ENCODE measurements at regions not wholly inside any gene's neighbourhood (a gene's known extent, or its start where the extent isn't known, plus 50 kb on each side); places are given as distances from the start of the nearest gene placed in this dataset.

- no peak for DNase-seq
Observed at GRCh38 chr12:126156806-126157574, 1091.8 kb downstream of the AACS start.

DNA sequence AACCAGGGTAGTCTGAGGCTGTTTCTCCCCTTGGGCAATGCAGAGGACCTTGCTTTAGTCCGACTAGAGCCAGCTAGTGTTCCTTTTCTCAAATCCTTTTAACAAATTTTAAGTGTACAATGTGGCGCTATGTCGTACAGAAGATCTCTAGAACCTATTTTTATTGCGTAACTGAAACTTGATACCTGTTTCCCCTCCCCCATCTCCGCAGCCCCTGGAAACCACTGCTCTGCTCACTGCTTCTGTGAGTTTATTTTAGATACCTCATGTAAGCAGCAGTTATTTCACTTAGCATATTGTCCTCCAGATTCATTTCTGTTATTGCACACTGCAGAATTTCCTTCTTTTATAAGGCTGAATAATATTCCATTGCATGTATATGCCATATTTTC lies 1092.3 kb downstream of the AACS start:
- DNase-seq = no peak

GRCh38 chr12:126159139-126159538 lies 1093.9 kb downstream of the AACS start:
- no peak for DNase-seq

DNA sequence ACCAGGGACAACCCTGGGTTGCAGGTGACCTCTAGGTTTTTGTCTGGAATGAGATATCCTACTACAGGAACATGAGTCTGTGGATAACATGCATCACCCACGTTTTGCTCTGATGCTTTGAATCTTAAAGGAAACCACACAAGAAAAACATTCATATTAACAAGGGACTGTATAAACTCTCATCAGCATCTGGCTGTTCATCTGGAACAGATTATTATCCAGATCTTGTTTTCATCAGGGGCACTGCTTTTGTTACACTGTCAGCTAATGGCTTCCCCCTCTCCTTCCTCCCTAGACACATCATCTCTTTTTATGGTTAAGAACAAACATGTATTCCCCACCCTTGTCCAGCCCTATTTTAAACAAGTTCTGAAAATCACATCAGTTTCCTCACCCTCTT lies 1095.7 kb downstream of the AACS start:
- DNase-seq = no peak

- DNase-seq = no peak
Observed at GRCh38 chr12:126163984-126164383, 1098.7 kb downstream of the AACS start.

DNA sequence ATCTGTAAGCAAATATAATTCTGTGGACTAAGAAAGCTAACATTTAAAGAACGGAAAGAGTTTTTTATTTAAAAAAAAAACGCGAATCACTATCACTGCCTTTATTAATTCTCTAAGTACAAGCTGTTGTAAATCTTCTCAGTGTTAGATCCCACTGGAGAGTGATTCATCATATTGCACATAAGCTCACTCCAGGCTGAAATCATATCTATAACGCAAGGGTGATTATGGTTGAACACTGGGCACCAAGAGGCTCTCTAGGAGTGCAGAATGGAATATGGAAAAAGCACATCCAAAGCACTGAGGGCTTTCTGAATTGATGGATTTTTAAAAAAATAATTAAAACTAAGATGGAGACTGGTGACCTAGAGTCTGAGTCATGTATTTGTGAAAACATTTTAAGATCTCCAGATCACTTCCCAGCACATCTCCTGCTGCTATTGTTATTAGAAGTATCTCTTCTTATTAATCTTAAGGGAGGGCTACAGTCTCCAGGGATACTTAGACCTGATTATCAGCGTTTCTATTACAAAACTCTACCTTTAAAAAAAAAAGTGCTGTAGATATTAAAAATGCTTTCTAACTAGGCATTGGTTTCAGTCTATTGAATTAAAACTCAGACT lies 1106.8 kb downstream of the AACS start:
- DNase-seq = no peak

GRCh38 chr12:126182619-126183236 lies 1117.5 kb downstream of the AACS start:
- DNase-seq = no peak

GRCh38 chr12:126185025-126185424 lies 1119.8 kb downstream of the AACS start:
- DNase-seq = no peak

GRCh38 chr12:126189856-126190255 lies 1124.6 kb downstream of the AACS start:
- DNase-seq = no peak

- no peak for DNase-seq
Observed at GRCh38 chr12:126191031-126191891, 1126.0 kb downstream of the AACS start.

GRCh38 chr12:126191949-126192348 lies 1126.7 kb downstream of the AACS start:
- no peak for DNase-seq

DNA sequence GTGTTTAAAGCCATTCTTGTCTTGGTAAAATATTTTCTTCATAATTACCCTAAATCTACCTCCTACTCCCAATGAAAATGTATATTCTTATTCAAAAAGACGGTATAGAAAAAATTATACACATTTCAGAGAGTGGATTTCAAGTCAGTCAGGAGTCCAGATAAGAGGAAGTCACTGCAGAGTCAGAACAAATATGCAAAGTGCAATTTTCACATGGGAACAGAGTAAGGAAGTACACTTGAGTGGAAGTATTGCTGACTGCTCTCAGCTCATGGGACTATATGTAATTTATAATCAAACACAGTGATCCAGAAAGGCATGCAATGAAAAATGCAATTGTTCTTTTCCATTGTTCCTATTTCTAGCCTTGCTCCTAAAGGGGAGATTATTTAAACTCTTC lies 1128.0 kb downstream of the AACS start:
- DNase-seq = no peak

- no peak for DNase-seq
Observed at GRCh38 chr12:126196263-126196662, 1131.0 kb downstream of the AACS start.

DNA sequence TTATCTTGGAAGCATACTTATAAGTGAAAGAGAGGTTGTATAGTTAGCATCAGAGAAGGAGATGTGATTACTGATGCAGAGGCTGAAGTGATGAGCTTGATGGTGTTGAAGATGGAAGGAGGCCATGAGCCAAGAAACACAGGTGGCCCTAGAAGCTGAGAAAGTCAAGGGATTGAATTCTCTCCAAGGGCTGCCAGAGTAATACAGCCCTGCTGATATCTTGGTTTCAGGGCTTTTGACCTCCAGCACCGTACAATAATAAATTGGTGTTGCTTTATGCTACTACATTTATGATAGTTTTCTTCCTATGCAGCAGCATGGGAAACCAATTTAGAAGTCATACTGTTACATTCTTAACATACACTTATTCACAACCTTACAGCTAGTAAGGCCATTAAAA lies 1133.3 kb downstream of the AACS start:
- DNase-seq = no peak

GRCh38 chr12:126198966-126199692 lies 1133.9 kb downstream of the AACS start:
- no peak for DNase-seq

DNA sequence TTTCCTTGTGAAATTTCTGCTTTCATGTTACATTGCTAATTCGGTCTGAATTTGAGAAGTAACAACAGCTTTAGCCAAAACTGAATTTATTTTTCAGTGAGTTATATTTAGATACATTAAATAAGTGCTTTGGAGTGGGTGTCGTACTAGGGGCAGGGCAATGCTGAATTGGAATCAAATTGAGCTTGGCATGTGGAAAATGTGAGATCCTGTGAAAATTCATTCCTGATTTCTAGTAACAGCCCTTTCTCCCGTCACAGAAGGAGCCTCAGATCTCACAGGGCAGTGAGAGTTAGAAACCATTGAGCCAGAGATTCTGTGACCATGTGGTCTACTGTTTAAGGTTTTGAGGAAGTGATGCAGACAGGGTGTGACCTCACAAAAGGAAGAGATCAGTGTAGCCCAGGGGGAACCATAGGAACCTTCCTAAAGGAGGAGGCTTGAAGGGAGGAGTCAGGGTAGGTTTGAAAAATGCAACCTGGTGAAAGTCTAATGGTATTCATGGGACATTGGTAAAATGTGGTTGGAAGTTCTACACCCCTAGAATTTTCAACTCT lies 1136.8 kb downstream of the AACS start:
- DNase-seq = no peak

GRCh38 chr12:126204326-126204725 lies 1139.1 kb downstream of the AACS start:
- no peak for DNase-seq

DNA sequence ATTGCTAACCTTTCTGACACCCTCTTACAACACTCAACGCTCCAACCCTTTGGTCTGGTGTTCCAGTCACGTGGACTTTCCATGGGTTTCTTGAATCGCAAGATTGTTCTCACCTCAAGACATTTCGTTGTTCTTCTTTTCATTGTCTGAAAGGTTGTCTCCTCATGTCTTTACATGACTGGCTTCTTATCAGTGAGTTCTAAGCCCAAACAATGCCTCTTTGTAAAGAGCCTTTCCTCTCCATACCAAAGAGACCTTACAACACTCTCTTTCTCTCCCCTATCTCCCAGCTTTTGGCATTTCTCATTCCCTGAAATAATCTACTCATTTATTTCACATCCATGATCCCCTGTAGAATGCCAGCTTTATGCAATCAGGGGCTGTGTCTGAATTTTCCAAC lies 1144.8 kb downstream of the AACS start:
- DNase-seq = no peak

- no peak for DNase-seq
Observed at GRCh38 chr12:126210448-126210847, 1145.2 kb downstream of the AACS start.

- DNase-seq = no peak
Observed at GRCh38 chr12:126212824-126213223, 1147.6 kb downstream of the AACS start.

- DNase-seq = no peak
Observed at GRCh38 chr12:126218697-126219096, 1153.5 kb downstream of the AACS start.

GRCh38 chr12:126219139-126219538 lies 1153.9 kb downstream of the AACS start:
- DNase-seq = no peak

Data from activated CD4-positive, alpha-beta T cell treated with anti-CD3 and anti-CD28 coated beads, Interleukin-2, amount 50 U/mL, for 4 hours (primary cell).